ENCODE measurements at regions not wholly inside any gene's neighbourhood (a gene's known extent, or its start where the extent isn't known, plus 50 kb on each side); places are given as distances from the start of the nearest gene placed in this dataset.

- no peak for TF ChIP-seq L3MBTL2 (IDR thresholded peaks at IDR 0.05)
- no peak for TF ChIP-seq NFATC3 (IDR thresholded peaks at IDR 0.05)
- no peak for TF ChIP-seq RBBP5 (IDR thresholded peaks at IDR 0.05; ENCODE audit: borderline replicate concordance, insufficient read depth, low read length, poor library complexity, severe bottlenecking)
- TF ChIP-seq CTCF (IDR thresholded peaks at IDR 0.05 in 2 of 3, conservative IDR thresholded peaks at IDR 0.05 in 1 of 3; ENCODE audit: insufficient read depth in 2 of 3, low read depth in 1 of 3, low read length in 3 of 3) = no peak
- TF ChIP-seq XRCC5 (IDR thresholded peaks at IDR 0.05; ENCODE audit: low read depth, low read length) = no peak
- no peak for TF ChIP-seq NRF1 (conservative IDR thresholded peaks at IDR 0.05 in 1 of 2, IDR thresholded peaks at IDR 0.05 in 1 of 2)
- no peak for TF ChIP-seq EP300 (IDR thresholded peaks at IDR 0.05; ENCODE audit: low read length)
Measured at GRCh38 chr9:31470051-31470450, 914.4 kb upstream of the ACO1 start.

All from K562 (cell line).